ENCODE measurements at regions not wholly inside any gene's neighbourhood (a gene's known extent, or its start where the extent isn't known, plus 50 kb on each side); places are given as distances from the start of the nearest gene placed in this dataset.

GRCh38 chr13:94950303-94950702 lies 238.0 kb upstream of the SOX21 start:
- Histone ChIP-seq H3K4me3 (ENCODE audit: low read length in 2 of 2) (no peak overlapping the region), H3K79me1 (ENCODE audit: low read depth, low read length) (no peaks in the 10 kb centered on the region), H2BK15ac (ENCODE audit: low read length) (no peak overlapping the region), H3K4me1 (ENCODE audit: control insufficient read depth in 2 of 2, insufficient read depth in 1 of 2, low read depth in 1 of 2, low read length in 2 of 2) (peaks cover 11 to 26% of the 10 kb centered on the region in 2 donors), H2AK5ac (ENCODE audit: low read depth, low read length) (no peak overlapping the region), H3K27me3 (ENCODE audit: control insufficient read depth in 3 of 3, insufficient read depth in 3 of 3, low read depth in 1 of 3, low read length in 3 of 3) (no peaks in the 10 kb centered on the region), H2BK5ac (ENCODE audit: low read length) (no peak overlapping the region), H3K9me3 (replicated peaks in 1 of 2; ENCODE audit: control insufficient read depth in 2 of 2, insufficient read depth in 1 of 2, low read depth in 1 of 2, low read length in 2 of 2) (peaks cover 1 to 2% of the 10 kb centered on the region in 2 donors), H3K4me2 (ENCODE audit: insufficient read depth, low read length, poor library complexity, severe bottlenecking) (no peak overlapping the region), H2BK12ac (ENCODE audit: low read length) (no peak overlapping the region), H2BK120ac (ENCODE audit: low read depth, low read length) (no peak overlapping the region), H3K23ac (ENCODE audit: low read depth, low read length, poor library complexity) (no peak overlapping the region), H3K27ac (replicated peaks; ENCODE audit: low read length) (no peak overlapping the region), H3K18ac (ENCODE audit: low read length) (no peak overlapping the region), H2AFZ (ENCODE audit: low read length) (no peak overlapping the region), H3K14ac (ENCODE audit: low read length) (no peak overlapping the region), H4K91ac (ENCODE audit: low read depth, low read length, poor library complexity) (no peak overlapping the region), H4K8ac (ENCODE audit: low read depth, low read length) (no peak overlapping the region), H3K4ac (ENCODE audit: low read length) (no peak overlapping the region), H3K36me3 (replicated peaks in 1 of 2; ENCODE audit: control insufficient read depth in 2 of 2, insufficient read depth in 2 of 2, low read length in 2 of 2) (no peaks in the 10 kb centered on the region), H3K9ac (ENCODE audit: low read depth, low read length, poor library complexity) (no peak overlapping the region)
- DNase-seq (ENCODE audit: low spot score) = no peak
- no CpG with 5 or more reads among the region's 8 CpGs for WGBS, 2 donors (ENCODE audit: extremely low coverage in 2 of 2, insufficient read length in 2 of 2, insufficient replicate concordance in 1 of 2)

DNA sequence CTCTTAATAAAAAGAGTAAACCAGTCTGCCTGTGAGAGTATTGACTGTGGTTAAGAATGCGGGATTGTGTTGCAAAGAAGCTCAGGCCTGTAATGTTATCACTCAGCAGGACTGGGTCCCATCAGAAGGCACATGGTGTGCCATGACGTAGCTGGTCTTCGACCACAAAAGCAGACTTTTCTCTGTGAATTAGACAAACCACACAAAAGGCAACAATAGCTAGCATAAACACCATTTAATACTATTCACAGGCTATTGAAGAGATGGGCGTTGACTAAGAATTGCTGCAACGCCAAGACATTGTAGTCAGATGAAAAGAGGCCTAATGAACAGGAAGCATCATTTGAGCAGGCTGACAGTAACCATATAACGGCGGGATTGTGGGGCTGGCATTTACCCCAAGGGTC lies 235.6 kb upstream of the SOX21 start:
- H3K4me2 ChIP-seq (ENCODE audit: insufficient read depth, low read length, poor library complexity, severe bottlenecking) = peak overlapping the region; percentile 21
- H3K27me3 ChIP-seq (ENCODE audit: control insufficient read depth in 3 of 3, insufficient read depth in 3 of 3, low read depth in 1 of 3, low read length in 3 of 3) = no peaks in the 10 kb centered on the region
- no peak overlapping the region for H3K9ac ChIP-seq (ENCODE audit: low read depth, low read length, poor library complexity)
- DNase-seq (ENCODE audit: low spot score) = peak; percentile 80
- H4K8ac ChIP-seq (ENCODE audit: low read depth, low read length) = no peak overlapping the region
- no peak overlapping the region for H2BK12ac ChIP-seq (ENCODE audit: low read length)
- no peak overlapping the region for H2AFZ ChIP-seq (ENCODE audit: low read length)
- no peaks in the 10 kb centered on the region for H3K36me3 ChIP-seq (replicated peaks in 1 of 2; ENCODE audit: control insufficient read depth in 2 of 2, insufficient read depth in 2 of 2, low read length in 2 of 2)
- no peak overlapping the region for H4K91ac ChIP-seq (ENCODE audit: low read depth, low read length, poor library complexity)
- H3K79me1 ChIP-seq (ENCODE audit: low read depth, low read length) = no peaks in the 10 kb centered on the region
- no peak overlapping the region for H2BK15ac ChIP-seq (ENCODE audit: low read length)
- no peak overlapping the region for H3K14ac ChIP-seq (ENCODE audit: low read length)
- no peak overlapping the region for H2BK5ac ChIP-seq (ENCODE audit: low read length)
- H3K4me1 ChIP-seq (ENCODE audit: control insufficient read depth in 2 of 2, insufficient read depth in 1 of 2, low read depth in 1 of 2, low read length in 2 of 2) = peaks cover 13 to 26% of the 10 kb centered on the region in 2 donors
- H3K4me3 ChIP-seq (ENCODE audit: low read length in 2 of 2) = no peak overlapping the region
- H2AK5ac ChIP-seq (ENCODE audit: low read depth, low read length) = no peak overlapping the region
- H3K18ac ChIP-seq (ENCODE audit: low read length) = no peak overlapping the region
- peaks cover 1 to 2% of the 10 kb centered on the region in 2 donors for H3K9me3 ChIP-seq (replicated peaks in 1 of 2; ENCODE audit: control insufficient read depth in 2 of 2, insufficient read depth in 1 of 2, low read depth in 1 of 2, low read length in 2 of 2)
- H3K27ac ChIP-seq (replicated peaks; ENCODE audit: low read length) = no peak overlapping the region
- no peak overlapping the region for H2BK120ac ChIP-seq (ENCODE audit: low read depth, low read length)
- H3K23ac ChIP-seq (ENCODE audit: low read depth, low read length, poor library complexity) = no peak overlapping the region
- WGBS, 2 donors (ENCODE audit: extremely low coverage in 2 of 2, insufficient read length in 2 of 2, insufficient replicate concordance in 1 of 2) = no CpG with 5 or more reads among the region's 7 CpGs
- no peak overlapping the region for H3K4ac ChIP-seq (ENCODE audit: low read length)

GRCh38 chr13:94947392-94947791 lies 235.0 kb upstream of the SOX21 start:
- H3K23ac ChIP-seq (ENCODE audit: low read depth, low read length, poor library complexity) = no peak overlapping the region
- H4K91ac ChIP-seq (ENCODE audit: low read depth, low read length, poor library complexity) = no peak overlapping the region
- no peak overlapping the region for H3K4me3 ChIP-seq (ENCODE audit: low read length in 2 of 2)
- H3K27me3 ChIP-seq (ENCODE audit: control insufficient read depth in 3 of 3, insufficient read depth in 3 of 3, low read depth in 1 of 3, low read length in 3 of 3) = no peaks in the 10 kb centered on the region
- H3K4ac ChIP-seq (ENCODE audit: low read length) = no peak overlapping the region
- H2AK5ac ChIP-seq (ENCODE audit: low read depth, low read length) = no peak overlapping the region
- H3K4me2 ChIP-seq (ENCODE audit: insufficient read depth, low read length, poor library complexity, severe bottlenecking) = peak overlapping the region; percentile 21
- no peak overlapping the region for H2AFZ ChIP-seq (ENCODE audit: low read length)
- H2BK12ac ChIP-seq (ENCODE audit: low read length) = no peak overlapping the region
- H2BK15ac ChIP-seq (ENCODE audit: low read length) = no peak overlapping the region
- peak overlapping the region; percentile 62 for H3K27ac ChIP-seq (replicated peaks; ENCODE audit: low read length)
- no peak overlapping the region for H3K14ac ChIP-seq (ENCODE audit: low read length)
- no peak overlapping the region for H3K18ac ChIP-seq (ENCODE audit: low read length)
- H3K4me1 ChIP-seq (ENCODE audit: control insufficient read depth in 2 of 2, insufficient read depth in 1 of 2, low read depth in 1 of 2, low read length in 2 of 2) = peaks cover 13 to 26% of the 10 kb centered on the region in 2 donors
- no peak overlapping the region for H2BK5ac ChIP-seq (ENCODE audit: low read length)
- no peak overlapping the region for H3K9ac ChIP-seq (ENCODE audit: low read depth, low read length, poor library complexity)
- peaks cover 0 to 8% of the 10 kb centered on the region in 2 donors for H3K9me3 ChIP-seq (replicated peaks in 1 of 2; ENCODE audit: control insufficient read depth in 2 of 2, insufficient read depth in 1 of 2, low read depth in 1 of 2, low read length in 2 of 2)
- H3K36me3 ChIP-seq (replicated peaks in 1 of 2; ENCODE audit: control insufficient read depth in 2 of 2, insufficient read depth in 2 of 2, low read length in 2 of 2) = no peaks in the 10 kb centered on the region
- no peak overlapping the region for H4K8ac ChIP-seq (ENCODE audit: low read depth, low read length)
- no peak overlapping the region for H2BK120ac ChIP-seq (ENCODE audit: low read depth, low read length)
- no CpG with 5 or more reads among the region's 5 CpGs for WGBS, 2 donors (ENCODE audit: extremely low coverage in 2 of 2, insufficient read length in 2 of 2, insufficient replicate concordance in 1 of 2)
- no peaks in the 10 kb centered on the region for H3K79me1 ChIP-seq (ENCODE audit: low read depth, low read length)
- DNase-seq (ENCODE audit: low spot score) = no peak

- Histone ChIP-seq H3K4ac (ENCODE audit: low read length) (no peak overlapping the region), H3K9ac (ENCODE audit: low read depth, low read length, poor library complexity) (no peak overlapping the region), H2BK5ac (ENCODE audit: low read length) (no peak overlapping the region), H3K23ac (ENCODE audit: low read depth, low read length, poor library complexity) (no peak overlapping the region), H4K91ac (ENCODE audit: low read depth, low read length, poor library complexity) (no peak overlapping the region), H4K8ac (ENCODE audit: low read depth, low read length) (no peak overlapping the region), H3K4me1 (ENCODE audit: control insufficient read depth in 2 of 2, insufficient read depth in 1 of 2, low read depth in 1 of 2, low read length in 2 of 2) (peaks cover 13 to 26% of the 10 kb centered on the region in 2 donors), H3K27ac (replicated peaks; ENCODE audit: low read length) (no peak overlapping the region), H2AK5ac (ENCODE audit: low read depth, low read length) (no peak overlapping the region), H3K79me1 (ENCODE audit: low read depth, low read length) (no peaks in the 10 kb centered on the region), H3K36me3 (replicated peaks in 1 of 2; ENCODE audit: control insufficient read depth in 2 of 2, insufficient read depth in 2 of 2, low read length in 2 of 2) (no peaks in the 10 kb centered on the region), H3K9me3 (replicated peaks in 1 of 2; ENCODE audit: control insufficient read depth in 2 of 2, insufficient read depth in 1 of 2, low read depth in 1 of 2, low read length in 2 of 2) (peaks cover 0 to 14% of the 10 kb centered on the region in 2 donors), H3K4me3 (ENCODE audit: low read length in 2 of 2) (no peak overlapping the region), H3K14ac (ENCODE audit: low read length) (no peak overlapping the region), H2BK12ac (ENCODE audit: low read length) (no peak overlapping the region), H3K27me3 (ENCODE audit: control insufficient read depth in 3 of 3, insufficient read depth in 3 of 3, low read depth in 1 of 3, low read length in 3 of 3) (no peaks in the 10 kb centered on the region), H2BK120ac (ENCODE audit: low read depth, low read length) (no peak overlapping the region), H2BK15ac (ENCODE audit: low read length) (no peak overlapping the region), H3K4me2 (ENCODE audit: insufficient read depth, low read length, poor library complexity, severe bottlenecking) (no peak overlapping the region), H2AFZ (ENCODE audit: low read length) (no peak overlapping the region), H3K18ac (ENCODE audit: low read length) (no peak overlapping the region)
- no peak for DNase-seq (ENCODE audit: low spot score)
- WGBS, 2 donors (ENCODE audit: extremely low coverage in 2 of 2, insufficient read length in 2 of 2, insufficient replicate concordance in 1 of 2) = no CpG with 5 or more reads among the region's 5 CpGs
Observed at GRCh38 chr13:94946039-94946438, 233.7 kb upstream of the SOX21 start.

Data from neuronal stem cell (in vitro differentiated cells).